Vagina (tissue), 2 donors: ENCODE measurements at regions not wholly inside any gene's neighbourhood (a gene's known extent, or its start where the extent isn't known, plus 50 kb on each side); places are given as distances from the start of the nearest gene placed in this dataset.

ENCODE experiments used
- DNase-seq, 2 donors: peaks; one replicate each; pipeline ENCODE4 v3.0.0-alpha.2; 2017; ENCODE audit errors: extremely low spot score in 2 of 2
- H3K27ac ChIP-seq: fragments of 200-600 bp; sonication (generic); one replicate; pipeline ENCODE4 v1.5.1; 2019
- H3K27me3 ChIP-seq: fragments of 200-600 bp; sonication (generic); one replicate; pipeline ENCODE4 v1.5.1; 2019
- H3K36me3 ChIP-seq, 2 donors: fragments of 200-600 bp; sonication (generic); one replicate each; pipeline ENCODE4 v1.5.1; 2017 to 2019
- H3K4me1 ChIP-seq: fragments of 200-600 bp; sonication (generic); one replicate; pipeline ENCODE4 v1.5.1; 2019
- H3K4me3 ChIP-seq, 2 donors: fragments of 200-600 bp; sonication (generic); 1 replicate in 1 of 2; 2 replicates in 1 of 2; pipeline ENCODE4 v1.5.1; 2016 to 2019
- H3K9me3 ChIP-seq: fragments of 200-600 bp; sonication (generic); one replicate; pipeline ENCODE4 v1.5.1; 2019
- POLR2A ChIP-seq, 2 donors: fragments of 450-650 bp; IDR thresholded peaks; one replicate each; pipeline ENCODE4 v1.6.1; 2017; ENCODE audit warnings: antibody characterized with exemption in 2 of 2, mild to moderate bottlenecking in 2 of 2, moderate library complexity in 2 of 2
- POLR2AphosphoS5 ChIP-seq, 2 donors: sonication (generic); formaldehyde crosslinking; IDR thresholded peaks; one replicate each; pipeline ENCODE4 v1.9.0; 2017; ENCODE audit warnings: antibody characterized with exemption in 2 of 2, mild to moderate bottlenecking in 2 of 2, low read depth in 1 of 2; ENCODE audit not compliant: insufficient read depth in 1 of 2
- intact Hi-C: fragments of 100-400 bp; cut with DNase I; formaldehyde crosslinking; loops from one replicate; pipeline ENCODE4 v1.15.1; 2023
- TF ChIP-seq, protein P1 (sequence below), 3 experiments: fragments of 450-650 bp in 2 of 3; fragments of 200-600 bp in 1 of 3; sonication (generic) in 1 of 3; IDR thresholded peaks; one replicate each; pipeline ENCODE4 v1.5.1; 2017 to 2019; ENCODE audit warnings: antibody characterized with exemption in 3 of 3, mild to moderate bottlenecking in 2 of 3, moderate library complexity in 2 of 3

DNA sequence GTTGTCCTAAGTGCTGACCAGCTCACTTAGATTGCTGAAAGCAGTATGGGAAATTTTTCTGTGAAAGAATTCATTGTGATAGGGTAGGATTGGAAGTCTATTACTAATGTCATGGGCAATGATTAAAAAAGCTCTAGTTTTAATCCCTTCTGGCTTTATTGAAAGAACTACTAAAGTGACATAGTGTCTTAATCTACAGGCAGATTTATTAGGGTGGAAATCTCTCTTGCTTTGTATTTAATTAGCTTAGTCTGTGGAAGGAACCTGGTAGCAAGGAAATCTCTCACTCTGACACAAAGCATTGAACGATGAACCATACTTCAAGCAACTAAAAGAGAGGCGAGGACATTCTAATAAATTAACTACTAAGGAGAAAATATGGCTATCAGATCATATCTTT is 1029.2 kb upstream of the PCDH20 start:
- H3K27me3 ChIP-seq = no peaks in the 10 kb centered on the region
- no peaks in the 10 kb centered on the region for H3K36me3 ChIP-seq
- intact Hi-C loops = no loop called here
- no peaks in the 10 kb centered on the region for H3K9me3 ChIP-seq
- H3K4me3 ChIP-seq = no peak overlapping the region
- H3K4me1 ChIP-seq = no peaks in the 10 kb centered on the region
- TF ChIP-seq POLR2AphosphoS5 (IDR thresholded peaks at IDR 0.05; ENCODE audit: insufficient read depth in 1 of 2, low read depth in 1 of 2) (no peak), POLR2A (IDR thresholded peaks at IDR 0.05) (no peak)
- TF ChIP-seq, protein P1, sequence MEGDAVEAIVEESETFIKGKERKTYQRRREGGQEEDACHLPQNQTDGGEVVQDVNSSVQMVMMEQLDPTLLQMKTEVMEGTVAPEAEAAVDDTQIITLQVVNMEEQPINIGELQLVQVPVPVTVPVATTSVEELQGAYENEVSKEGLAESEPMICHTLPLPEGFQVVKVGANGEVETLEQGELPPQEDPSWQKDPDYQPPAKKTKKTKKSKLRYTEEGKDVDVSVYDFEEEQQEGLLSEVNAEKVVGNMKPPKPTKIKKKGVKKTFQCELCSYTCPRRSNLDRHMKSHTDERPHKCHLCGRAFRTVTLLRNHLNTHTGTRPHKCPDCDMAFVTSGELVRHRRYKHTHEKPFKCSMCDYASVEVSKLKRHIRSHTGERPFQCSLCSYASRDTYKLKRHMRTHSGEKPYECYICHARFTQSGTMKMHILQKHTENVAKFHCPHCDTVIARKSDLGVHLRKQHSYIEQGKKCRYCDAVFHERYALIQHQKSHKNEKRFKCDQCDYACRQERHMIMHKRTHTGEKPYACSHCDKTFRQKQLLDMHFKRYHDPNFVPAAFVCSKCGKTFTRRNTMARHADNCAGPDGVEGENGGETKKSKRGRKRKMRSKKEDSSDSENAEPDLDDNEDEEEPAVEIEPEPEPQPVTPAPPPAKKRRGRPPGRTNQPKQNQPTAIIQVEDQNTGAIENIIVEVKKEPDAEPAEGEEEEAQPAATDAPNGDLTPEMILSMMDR (IDR thresholded peaks at IDR 0.05) = no peak
- H3K27ac ChIP-seq = no peak overlapping the region
- DNase-seq = no peak

DNA sequence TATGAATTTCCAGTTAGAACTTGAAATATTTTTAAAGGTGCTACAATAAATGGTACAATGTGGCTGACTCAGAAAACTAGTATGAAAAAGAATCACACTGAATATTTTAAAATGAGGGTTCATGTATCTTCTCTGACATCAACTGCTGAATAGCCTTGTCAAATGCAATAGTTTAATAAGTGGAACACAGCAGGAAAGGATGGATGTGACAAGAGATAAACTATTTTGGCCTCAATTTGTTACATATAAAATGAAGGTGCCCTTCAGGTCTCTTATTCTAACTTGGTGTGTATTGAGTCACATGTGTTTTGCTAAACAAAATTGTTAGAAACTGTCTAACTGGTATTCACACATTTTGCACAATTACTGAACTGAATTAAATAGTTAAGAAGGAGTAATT is 1018.4 kb upstream of the PCDH20 start:
- Histone ChIP-seq H3K27me3 (no peaks in the 10 kb centered on the region), H3K9me3 (no peaks in the 10 kb centered on the region), H3K27ac (no peak overlapping the region), H3K4me3 (no peak overlapping the region), H3K36me3 (no peaks in the 10 kb centered on the region), H3K4me1 (no peaks in the 10 kb centered on the region)
- intact Hi-C loops = no loop called here
- no peak for TF ChIP-seq POLR2A (IDR thresholded peaks at IDR 0.05)
- TF ChIP-seq POLR2AphosphoS5 (IDR thresholded peaks at IDR 0.05; ENCODE audit: insufficient read depth in 1 of 2, low read depth in 1 of 2) = no peak
- TF ChIP-seq, protein P1 (IDR thresholded peaks at IDR 0.05) = no peak
- DNase-seq = no peak

DNA sequence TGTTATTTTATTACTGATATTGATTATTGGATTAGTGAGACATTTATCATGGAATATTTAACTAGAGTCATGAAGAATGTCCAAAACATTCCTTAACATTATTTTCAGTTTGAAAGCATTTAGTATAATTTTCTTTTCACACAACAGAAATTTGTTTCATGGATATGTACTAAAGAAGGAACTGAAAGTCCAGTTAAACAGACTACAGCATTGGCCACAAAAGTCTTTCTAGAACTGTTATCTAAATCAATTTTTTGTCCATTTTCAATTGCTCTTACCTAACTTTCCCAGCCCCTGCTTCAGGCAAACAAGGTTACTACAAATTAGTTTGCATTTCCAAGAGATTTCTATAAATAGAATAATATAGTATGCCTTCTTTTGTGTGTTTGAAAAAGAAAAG is 1018.0 kb upstream of the PCDH20 start:
- Histone ChIP-seq H3K36me3 (no peaks in the 10 kb centered on the region), H3K4me3 (no peak overlapping the region), H3K27ac (no peak overlapping the region), H3K27me3 (no peaks in the 10 kb centered on the region), H3K9me3 (no peaks in the 10 kb centered on the region), H3K4me1 (no peaks in the 10 kb centered on the region)
- no peak for DNase-seq
- TF ChIP-seq POLR2A (IDR thresholded peaks at IDR 0.05) (no peak), POLR2AphosphoS5 (IDR thresholded peaks at IDR 0.05; ENCODE audit: insufficient read depth in 1 of 2, low read depth in 1 of 2) (no peak)
- TF ChIP-seq, protein P1 (IDR thresholded peaks at IDR 0.05) = no peak
- intact Hi-C loops = no loop called here

DNA sequence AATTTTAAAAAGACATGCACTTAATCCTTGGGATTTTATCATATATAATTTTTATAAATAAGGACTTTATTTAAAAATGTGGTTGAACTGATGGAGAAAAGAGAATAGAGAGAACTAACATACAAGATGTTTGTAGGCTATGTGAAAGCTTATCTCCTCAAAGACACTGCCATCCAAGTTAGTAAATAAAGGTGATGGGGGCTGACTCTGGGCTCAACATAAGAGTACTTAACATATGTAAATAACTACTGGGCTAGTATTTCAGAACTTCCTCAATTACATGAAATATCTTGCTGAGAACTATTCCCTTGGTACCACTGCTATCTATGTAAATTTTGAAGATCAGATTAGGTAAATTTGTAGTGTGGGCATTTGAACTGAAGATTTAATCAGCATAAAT is 1017.3 kb upstream of the PCDH20 start:
- no peak overlapping the region for H3K4me3 ChIP-seq
- intact Hi-C loops = no loop called here
- DNase-seq = no peak

DNA sequence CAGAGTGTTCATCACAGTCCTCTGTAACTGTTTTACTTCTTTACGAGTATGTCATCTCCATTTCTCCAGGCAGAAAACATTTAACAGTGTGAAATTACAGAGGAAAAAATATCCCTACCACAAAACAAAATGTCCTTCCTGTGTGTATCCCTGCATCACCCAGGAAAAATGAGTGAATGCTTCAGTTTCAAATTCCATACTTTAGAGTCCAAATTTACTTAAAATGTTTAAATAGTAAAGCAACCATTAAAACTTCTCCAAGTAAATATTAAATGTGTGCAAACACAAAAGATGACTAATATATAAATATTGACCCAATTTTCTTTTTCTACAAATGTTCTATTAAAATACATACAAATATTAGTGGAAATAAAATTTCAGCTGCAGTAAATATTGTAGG is 1016.6 kb upstream of the PCDH20 start:
- TF ChIP-seq, protein P1 (IDR thresholded peaks at IDR 0.05) = no peak
- no peak for TF ChIP-seq POLR2AphosphoS5 (IDR thresholded peaks at IDR 0.05; ENCODE audit: insufficient read depth in 1 of 2, low read depth in 1 of 2)
- no peak for TF ChIP-seq POLR2A (IDR thresholded peaks at IDR 0.05)
- H3K9me3 ChIP-seq = no peaks in the 10 kb centered on the region
- DNase-seq = no peak
- H3K4me1 ChIP-seq = no peaks in the 10 kb centered on the region
- intact Hi-C loops = no loop called here
- no peaks in the 10 kb centered on the region for H3K27me3 ChIP-seq
- no peak overlapping the region for H3K27ac ChIP-seq
- no peak overlapping the region for H3K4me3 ChIP-seq
- no peaks in the 10 kb centered on the region for H3K36me3 ChIP-seq

More for the DNA sequence above, 1017.3 kb upstream of the PCDH20 start:
- no peaks in the 10 kb centered on the region for H3K4me1 ChIP-seq
- H3K36me3 ChIP-seq = no peaks in the 10 kb centered on the region
- no peaks in the 10 kb centered on the region for H3K9me3 ChIP-seq
- H3K27ac ChIP-seq = no peak overlapping the region
- no peaks in the 10 kb centered on the region for H3K27me3 ChIP-seq
- TF ChIP-seq POLR2AphosphoS5 (IDR thresholded peaks at IDR 0.05; ENCODE audit: insufficient read depth in 1 of 2, low read depth in 1 of 2) = no peak

DNA sequence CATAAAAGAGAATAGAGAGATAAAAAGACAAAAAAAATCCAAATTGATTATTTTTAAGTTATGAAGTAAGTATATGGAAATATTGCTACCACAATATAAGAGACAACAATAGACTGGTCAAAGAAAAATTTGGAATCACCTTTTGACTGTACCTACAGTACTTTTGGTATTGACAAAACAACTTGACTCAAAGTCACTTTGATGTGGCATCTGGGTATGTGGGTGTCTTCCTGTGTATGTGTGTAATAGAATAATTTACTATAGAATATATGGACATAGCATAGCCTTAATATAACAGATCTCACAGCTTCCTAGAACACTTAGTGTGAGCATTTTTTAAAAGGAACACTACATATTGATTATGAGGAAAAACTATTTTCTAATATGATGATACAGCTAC is 1016.2 kb upstream of the PCDH20 start:
- Histone ChIP-seq H3K9me3 (no peaks in the 10 kb centered on the region), H3K4me1 (no peaks in the 10 kb centered on the region), H3K27ac (no peak overlapping the region), H3K4me3 (no peak overlapping the region), H3K27me3 (no peaks in the 10 kb centered on the region), H3K36me3 (no peaks in the 10 kb centered on the region)
- no peak for TF ChIP-seq POLR2A (IDR thresholded peaks at IDR 0.05)
- TF ChIP-seq POLR2AphosphoS5 (IDR thresholded peaks at IDR 0.05; ENCODE audit: insufficient read depth in 1 of 2, low read depth in 1 of 2) = no peak
- TF ChIP-seq, protein P1 (IDR thresholded peaks at IDR 0.05) = no peak
- intact Hi-C loops = no loop called here
- no peak for DNase-seq
